ENCODE measurements at regions not wholly inside any gene's neighbourhood (a gene's known extent, or its start where the extent isn't known, plus 50 kb on each side); places are given as distances from the start of the nearest gene placed in this dataset.

DNA sequence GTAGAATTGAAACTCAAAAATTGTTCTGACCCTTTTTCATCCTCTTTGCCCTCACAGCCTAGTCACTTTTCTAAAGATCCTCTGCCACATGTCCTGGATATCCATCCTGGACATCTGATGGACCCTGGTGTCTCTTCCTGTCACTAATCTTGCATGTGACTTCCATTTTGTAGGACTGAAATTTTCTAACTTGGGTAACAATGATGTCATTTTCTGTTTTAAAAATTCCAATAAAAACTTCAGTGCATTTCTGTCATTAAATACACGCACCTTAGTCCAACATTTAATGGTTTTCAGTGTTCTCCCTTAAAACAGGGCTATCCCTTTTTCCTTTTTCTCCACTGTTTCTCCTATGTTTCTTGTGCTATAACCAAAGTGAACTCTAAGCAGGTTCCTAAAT lies 684.9 kb upstream of the ANKRD30A start:
- Histone ChIP-seq H3K18ac (ENCODE audit: low read depth, low read length) (no peak overlapping the region), H3K27ac (ENCODE audit: insufficient read depth, low read length) (no peak overlapping the region), H3K79me1 (ENCODE audit: low read depth in 1 of 2, low read length in 2 of 2) (no peaks in the 10 kb centered on the region), H2BK15ac (ENCODE audit: low read depth, low read length) (no peak overlapping the region), H2AK9ac (replicated peaks; ENCODE audit: low read depth, low read length, poor library complexity) (no peak overlapping the region), H2BK20ac (ENCODE audit: low read depth, low read length) (no peak overlapping the region), H3K27me3 (ENCODE audit: control insufficient read depth, insufficient read depth, low read length) (no peaks in the 10 kb centered on the region), H3K4ac (ENCODE audit: low read depth, low read length) (no peak overlapping the region), H4K20me1 (ENCODE audit: insufficient read depth, low read length) (no peaks in the 10 kb centered on the region), H3K9me3 (ENCODE audit: control insufficient read depth, insufficient read depth, low read length) (no peaks in the 10 kb centered on the region), H2AFZ (replicated peaks; ENCODE audit: low read length, poor library complexity) (no peak overlapping the region), H3K14ac (replicated peaks; ENCODE audit: low read depth, low read length) (no peak overlapping the region), H3K9ac (ENCODE audit: low read depth, low read length) (no peak overlapping the region), H2BK5ac (ENCODE audit: low read depth, low read length, poor library complexity, severe bottlenecking) (no peak overlapping the region), H4K5ac (ENCODE audit: low read depth, low read length) (no peak overlapping the region), H4K91ac (ENCODE audit: insufficient read depth, low read depth, low read length) (no peak overlapping the region), H3K9me1 (ENCODE audit: insufficient read depth, low read length) (peaks cover 2% of the 10 kb centered on the region; the same call in 1 of the 2 replicates), H2BK120ac (ENCODE audit: low read depth, low read length) (no peak overlapping the region), H3K36me3 (ENCODE audit: control insufficient read depth, insufficient read depth, low read length) (no peaks in the 10 kb centered on the region), H3K4me2 (ENCODE audit: low read depth, low read length) (no peak overlapping the region), H4K8ac (ENCODE audit: low read depth in 2 of 2, low read length in 2 of 2) (no peak overlapping the region), H3K56ac (ENCODE audit: extremely low read depth, insufficient read depth, low read length) (no peak overlapping the region), H3K4me3 (ENCODE audit: insufficient read depth, low read depth, low read length) (no peak overlapping the region), H3K23ac (ENCODE audit: low read depth, low read length) (no peak overlapping the region), H3K4me1 (ENCODE audit: control insufficient read depth, insufficient read depth, low read length) (0 out of 2 replicates have a peak, but pooled peaks cover 2% of the 10 kb centered on the region), H2AK5ac (ENCODE audit: low read depth, low read length) (no peak overlapping the region)
- intact Hi-C loops (cut with micrococcal nuclease), result no loop called here
- ChIA-PET CTCF (no interaction called here), POLR2A (ENCODE audit: unreplicated experiment) (no interaction called here)
- WGBS, 2 experiments (ENCODE audit: extremely low coverage in 2 of 2, insufficient read length in 1 of 2), result 88% methylated on average over 1 of the region's 1 CpG; no CpG with 5 or more reads in 1 of the 2 experiments
- no TSS peak for BruUV-seq (replicated peaks)
- TF ChIP-seq CHD1 (IDR thresholded peaks at IDR 0.05; ENCODE audit: low read depth, low read length) (no peak), CEBPB (IDR thresholded peaks at IDR 0.05; ENCODE audit: low read depth, low read length) (no peak), MAZ (IDR thresholded peaks at IDR 0.05; ENCODE audit: borderline replicate concordance, low read depth, low read length) (no peak), ELK1 (IDR thresholded peaks at IDR 0.05; ENCODE audit: borderline replicate concordance, low read depth, low read length) (no peak), POLR2A (IDR thresholded peaks at IDR 0.05; ENCODE audit: low read depth, low read length) (no peak), RFX5 (IDR thresholded peaks at IDR 0.05; ENCODE audit: low read depth, low read length) (no peak), NFE2L2 (IDR thresholded peaks at IDR 0.05; ENCODE audit: low read depth, low read length) (no peak), MAFK (IDR thresholded peaks at IDR 0.05; ENCODE audit: low read depth, low read length) (no peak), MXI1 (IDR thresholded peaks at IDR 0.05; ENCODE audit: borderline replicate concordance, low read depth, low read length) (no peak), FOS (IDR thresholded peaks at IDR 0.05; ENCODE audit: low read depth, low read length) (no peak), BHLHE40 (IDR thresholded peaks at IDR 0.05; ENCODE audit: low read depth, low read length) (no peak), SMC3 (IDR thresholded peaks at IDR 0.05; ENCODE audit: low read depth, low read length) (no peak)
- TF ChIP-seq, protein P1, sequence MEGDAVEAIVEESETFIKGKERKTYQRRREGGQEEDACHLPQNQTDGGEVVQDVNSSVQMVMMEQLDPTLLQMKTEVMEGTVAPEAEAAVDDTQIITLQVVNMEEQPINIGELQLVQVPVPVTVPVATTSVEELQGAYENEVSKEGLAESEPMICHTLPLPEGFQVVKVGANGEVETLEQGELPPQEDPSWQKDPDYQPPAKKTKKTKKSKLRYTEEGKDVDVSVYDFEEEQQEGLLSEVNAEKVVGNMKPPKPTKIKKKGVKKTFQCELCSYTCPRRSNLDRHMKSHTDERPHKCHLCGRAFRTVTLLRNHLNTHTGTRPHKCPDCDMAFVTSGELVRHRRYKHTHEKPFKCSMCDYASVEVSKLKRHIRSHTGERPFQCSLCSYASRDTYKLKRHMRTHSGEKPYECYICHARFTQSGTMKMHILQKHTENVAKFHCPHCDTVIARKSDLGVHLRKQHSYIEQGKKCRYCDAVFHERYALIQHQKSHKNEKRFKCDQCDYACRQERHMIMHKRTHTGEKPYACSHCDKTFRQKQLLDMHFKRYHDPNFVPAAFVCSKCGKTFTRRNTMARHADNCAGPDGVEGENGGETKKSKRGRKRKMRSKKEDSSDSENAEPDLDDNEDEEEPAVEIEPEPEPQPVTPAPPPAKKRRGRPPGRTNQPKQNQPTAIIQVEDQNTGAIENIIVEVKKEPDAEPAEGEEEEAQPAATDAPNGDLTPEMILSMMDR (conservative IDR thresholded peaks at IDR 0.05; ENCODE audit: low read depth, low read length), result no peak
- TF ChIP-seq, protein P2, sequence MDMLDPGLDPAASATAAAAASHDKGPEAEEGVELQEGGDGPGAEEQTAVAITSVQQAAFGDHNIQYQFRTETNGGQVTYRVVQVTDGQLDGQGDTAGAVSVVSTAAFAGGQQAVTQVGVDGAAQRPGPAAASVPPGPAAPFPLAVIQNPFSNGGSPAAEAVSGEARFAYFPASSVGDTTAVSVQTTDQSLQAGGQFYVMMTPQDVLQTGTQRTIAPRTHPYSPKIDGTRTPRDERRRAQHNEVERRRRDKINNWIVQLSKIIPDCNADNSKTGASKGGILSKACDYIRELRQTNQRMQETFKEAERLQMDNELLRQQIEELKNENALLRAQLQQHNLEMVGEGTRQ (IDR thresholded peaks at IDR 0.05; ENCODE audit: low read depth, low read length), result no peak
- in situ Hi-C loops (cut with MboI; ENCODE audit: low sequenced_read_pairs), result no loop called here
- dilution Hi-C loops (cut with HindIII; ENCODE audit: low sequenced_read_pairs, unreplicated experiment), result no loop called here
- DNase-seq (no peak), ATAC-seq (ENCODE audit: low read depth) (no peak)

Data from IMR-90 (cell line).